H9 (cell line): ENCODE measurements at regions not wholly inside any gene's neighbourhood (a gene's known extent, or its start where the extent isn't known, plus 50 kb on each side); places are given as distances from the start of the nearest gene placed in this dataset.

ENCODE experiments used
- DNase-seq: peaks from one replicate; pipeline ENCODE4 v3.0.0-alpha.2; 2017
- H2AFZ ChIP-seq: one replicate; pipeline ENCODE4 v1.6.1; 2013; ENCODE audit warnings: mild to moderate bottlenecking, low read length, control low read depth, moderate library complexity
- H2AK5ac ChIP-seq: 2 replicates; pipeline ENCODE4 v1.6.1; 2013; ENCODE audit warnings: low read length, control low read depth, mixed read lengths; ENCODE audit not compliant: insufficient read length
- H2BK120ac ChIP-seq: one replicate; pipeline ENCODE4 v1.6.1; 2013; ENCODE audit warnings: low read depth, mild to moderate bottlenecking, low read length, control low read depth, inconsistent platforms; ENCODE audit not compliant: poor library complexity, severe bottlenecking
- H2BK12ac ChIP-seq: 2 replicates; pipeline ENCODE4 v1.6.1; 2013; ENCODE audit warnings: low read length, control low read depth, mixed read lengths, low read depth; ENCODE audit not compliant: insufficient read length
- H2BK15ac ChIP-seq: 2 replicates; pipeline ENCODE4 v1.6.1; 2013; ENCODE audit warnings: low read depth, low read length, control low read depth
- H2BK20ac ChIP-seq: one replicate; pipeline ENCODE4 v1.6.1; 2013; ENCODE audit warnings: low read depth, mild to moderate bottlenecking, low read length, control low read depth, inconsistent platforms; ENCODE audit not compliant: poor library complexity, severe bottlenecking
- H2BK5ac ChIP-seq: 2 replicates; pipeline ENCODE4 v1.6.1; 2013; ENCODE audit warnings: low read length, control low read depth, mixed read lengths; ENCODE audit not compliant: insufficient read length
- H3K14ac ChIP-seq: 2 replicates; pipeline ENCODE4 v1.6.1; 2013; ENCODE audit warnings: low read length, control low read depth; ENCODE audit not compliant: insufficient read depth
- H3K18ac ChIP-seq: 2 replicates; pipeline ENCODE4 v1.6.1; 2013; ENCODE audit warnings: low read depth, mild to moderate bottlenecking, mixed read lengths, low read length, control low read depth; ENCODE audit not compliant: insufficient read length
- H3K23ac ChIP-seq: 2 replicates; pipeline ENCODE4 v1.6.1; 2013; ENCODE audit warnings: low read length, control low read depth, mixed read lengths, low read depth; ENCODE audit not compliant: insufficient read length
- H3K23me2 ChIP-seq: 2 replicates; pipeline ENCODE4 v1.6.1; 2013; ENCODE audit warnings: low read depth, mild to moderate bottlenecking, mixed read lengths, low read length, control low read depth; ENCODE audit not compliant: insufficient read length, poor library complexity, severe bottlenecking
- H3K27ac ChIP-seq: 2 replicates; pipeline ENCODE4 v1.5.1; 2013; ENCODE audit warnings: low read length, control low read depth, mixed read lengths, low read depth; ENCODE audit not compliant: insufficient read length
- H3K27me3 ChIP-seq: 2 replicates; pipeline ENCODE4 v1.6.1; 2013; ENCODE audit warnings: low read length, control low read depth, inconsistent platforms; ENCODE audit not compliant: insufficient read depth
- H3K4ac ChIP-seq: 2 replicates; pipeline ENCODE4 v1.6.1; 2013; ENCODE audit warnings: low read depth, mild to moderate bottlenecking, control low read depth, inconsistent platforms, low read length, moderate library complexity
- H3K4me1 ChIP-seq: 2 replicates; pipeline ENCODE4 v1.6.1; 2013; ENCODE audit warnings: low read length, control low read depth, inconsistent platforms; ENCODE audit not compliant: insufficient read depth
- H3K4me2 ChIP-seq: 2 replicates; pipeline ENCODE4 v1.6.1; 2013; ENCODE audit warnings: low read length, control low read depth, mixed read lengths; ENCODE audit not compliant: insufficient read length, insufficient read depth
- H3K56ac ChIP-seq: 2 replicates; pipeline ENCODE4 v1.6.1; 2013; ENCODE audit warnings: low read depth, mild to moderate bottlenecking, mixed read lengths, low read length, control low read depth; ENCODE audit not compliant: insufficient read length
- H3K79me1 ChIP-seq: 2 replicates; pipeline ENCODE4 v1.6.1; 2013; ENCODE audit warnings: low read depth, mild to moderate bottlenecking, moderate library complexity, low read length, control low read depth, inconsistent platforms; ENCODE audit not compliant: insufficient read depth, poor library complexity, severe bottlenecking
- H3K79me2 ChIP-seq: 2 replicates; pipeline ENCODE4 v1.6.1; 2013; ENCODE audit warnings: low read length, control low read depth, inconsistent platforms; ENCODE audit not compliant: insufficient read depth
- H3K9ac ChIP-seq: 2 replicates; pipeline ENCODE4 v1.6.1; 2013; ENCODE audit warnings: low read length, control low read depth, mixed read lengths; ENCODE audit not compliant: insufficient read length; ENCODE audit errors: extremely low read depth
- H3K9me3 ChIP-seq: one replicate; pipeline ENCODE4 v1.6.1; 2013; ENCODE audit warnings: low read depth, low read length, inconsistent platforms; ENCODE audit not compliant: control insufficient read depth
- H3T11ph ChIP-seq: one replicate; pipeline ENCODE4 v1.6.1; 2013; ENCODE audit warnings: mild to moderate bottlenecking, low read length, control low read depth, inconsistent platforms
- H4K20me1 ChIP-seq: one replicate; pipeline ENCODE4 v1.6.1; 2013; ENCODE audit not compliant: control insufficient read depth, insufficient read length, insufficient read depth
- H4K5ac ChIP-seq: 2 replicates; pipeline ENCODE4 v1.6.1; 2013; ENCODE audit warnings: low read depth, mild to moderate bottlenecking, mixed read lengths, low read length, control low read depth; ENCODE audit not compliant: insufficient read length
- H4K8ac ChIP-seq: replicated peaks from 2 replicates; pipeline ENCODE4 v1.6.1; 2013; ENCODE audit warnings: low read length, control low read depth, mixed read lengths, low read depth; ENCODE audit not compliant: insufficient read length
- H4K91ac ChIP-seq: 2 replicates; pipeline ENCODE4 v1.6.1; 2013; ENCODE audit warnings: low read depth, mild to moderate bottlenecking, moderate library complexity, mixed read lengths, low read length, control low read depth; ENCODE audit not compliant: insufficient read length
- H3K27ac Mint-ChIP-seq, 3 experiments: 2 replicates in 2 of 3; 3 replicates in 1 of 3; pipeline ENCODE4 v1.8.0; 2020 to 2021; ENCODE audit warnings: mixed read lengths in 3 of 3, mild to moderate bottlenecking in 1 of 3, moderate library complexity in 1 of 3
- H3K27me3 Mint-ChIP-seq: 2 replicates; pipeline ENCODE4 v1.8.0; 2021; ENCODE audit warnings: low read depth, mild to moderate bottlenecking, moderate library complexity, mixed read lengths
- H3K36me3 Mint-ChIP-seq, 3 experiments: 2 replicates in 2 of 3; 3 replicates in 1 of 3; pipeline ENCODE4 v1.8.0; 2020 to 2021; ENCODE audit warnings: low read depth in 3 of 3, mixed read lengths in 3 of 3; ENCODE audit not compliant: insufficient read depth in 1 of 3
- H3K4me1 Mint-ChIP-seq, 2 experiments: 2 replicates each; pipeline ENCODE4 v1.8.0; 2020; ENCODE audit warnings: mixed read lengths in 2 of 2
- H3K4me3 Mint-ChIP-seq, 2 experiments: 2 replicates in 1 of 2; 3 replicates in 1 of 2; pipeline ENCODE4 v1.8.0; 2020 to 2021; ENCODE audit warnings: mild to moderate bottlenecking in 2 of 2, mixed read lengths in 2 of 2, moderate library complexity in 1 of 2
- H3K9me3 Mint-ChIP-seq, 2 experiments: 2 replicates in 1 of 2; 3 replicates in 1 of 2; pipeline ENCODE4 v1.8.0; 2020; ENCODE audit warnings: mild to moderate bottlenecking in 2 of 2, mixed read lengths in 2 of 2, moderate library complexity in 1 of 2
- WGBS: extraction: QIAGEN DNeasy Blood & Tissue Kit; methylation state at CpG from one replicate; pipeline ENCODE4 v1.1.7; 2013; ENCODE audit warnings: missing lambda C conversion rate, low lambda C conversion rate, mixed read lengths; ENCODE audit not compliant: insufficient read length; ENCODE audit errors: extremely low coverage; 5-methylcytosine and 5-hydroxymethylcytosine counted together
- TF ChIP-seq, protein P1 (sequence below): fragments of 200-600 bp; sonication (generic); conservative IDR thresholded peaks from 3 replicates; pipeline ENCODE4 v1.8.0; 2021; ENCODE audit warnings: antibody characterized with exemption, mild to moderate bottlenecking

DNA sequence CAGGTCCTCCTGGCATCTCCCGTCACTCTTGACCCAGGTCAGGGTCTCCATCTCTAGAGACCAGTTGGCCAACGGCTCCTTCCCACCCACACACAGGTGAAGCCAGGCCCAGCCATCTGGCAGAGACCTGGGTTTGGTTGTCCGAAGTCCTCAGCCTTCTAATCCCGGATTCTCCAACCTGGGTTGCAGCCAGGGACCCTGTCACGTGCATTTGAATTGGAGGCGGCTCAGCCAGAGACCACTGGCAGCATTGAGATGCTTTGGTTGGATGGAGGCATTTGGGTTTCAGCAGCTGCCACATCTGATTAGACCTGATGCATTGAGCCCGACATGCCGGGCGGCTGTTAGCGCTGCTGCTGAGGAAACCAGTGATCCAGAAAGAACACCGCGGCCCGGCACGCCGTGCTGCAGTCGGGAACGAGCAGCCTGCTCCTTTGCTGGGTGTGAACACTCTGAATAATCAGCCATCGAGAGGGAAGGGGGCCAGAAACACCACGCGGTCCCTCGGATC is 163.2 kb downstream of the BRD1 start:
- Histone ChIP-seq H2BK12ac (no peak overlapping the region), H3K27me3 (no peaks in the 10 kb centered on the region; the same call in 1 of the 2 replicates), H4K5ac (no peak overlapping the region), H4K20me1 (no peaks in the 10 kb centered on the region), H2BK20ac (no peak overlapping the region), H3K56ac (no peak overlapping the region), H3K4me1 (no peaks in the 10 kb centered on the region), H3K23me2 (peaks cover 3% of the 10 kb centered on the region), H3K27ac (no peak overlapping the region), H3K4ac (no peak overlapping the region), H3T11ph (no peak overlapping the region), H3K4me2 (no peak overlapping the region), H2BK15ac (no peak overlapping the region), H3K23ac (no peak overlapping the region), H4K91ac (no peak overlapping the region), H3K14ac (no peak overlapping the region; the same call in 1 of the 2 replicates), H3K9ac (no peak overlapping the region), H3K79me2 (no peaks in the 10 kb centered on the region), H2AK5ac (no peak overlapping the region), H3K9me3 (no peaks in the 10 kb centered on the region), H2AFZ (no peak overlapping the region), H2BK120ac (no peak overlapping the region), H2BK5ac (no peak overlapping the region), H3K18ac (no peak overlapping the region), H4K8ac (no peak overlapping the region), H3K79me1 (no peaks in the 10 kb centered on the region)
- Mint-ChIP-seq H3K9me3 (peaks cover 0 to 4% of the 10 kb centered on the region in 2 experiments; a peak in 3 of 5 replicates), H3K4me1 (peaks cover 2 to 7% of the 10 kb centered on the region in 2 experiments; a peak in 2 of 4 replicates), H3K4me3 (no peak overlapping the region), H3K27ac (no peak overlapping the region), H3K27me3 (peaks cover 25% of the 10 kb centered on the region), H3K36me3 (no peaks in the 10 kb centered on the region; a peak in 1 of 7 replicates)
- WGBS, result no CpG with 5 or more reads among the region's 21 CpGs
- peak; percentile 21 for DNase-seq
- TF ChIP-seq, protein P1, sequence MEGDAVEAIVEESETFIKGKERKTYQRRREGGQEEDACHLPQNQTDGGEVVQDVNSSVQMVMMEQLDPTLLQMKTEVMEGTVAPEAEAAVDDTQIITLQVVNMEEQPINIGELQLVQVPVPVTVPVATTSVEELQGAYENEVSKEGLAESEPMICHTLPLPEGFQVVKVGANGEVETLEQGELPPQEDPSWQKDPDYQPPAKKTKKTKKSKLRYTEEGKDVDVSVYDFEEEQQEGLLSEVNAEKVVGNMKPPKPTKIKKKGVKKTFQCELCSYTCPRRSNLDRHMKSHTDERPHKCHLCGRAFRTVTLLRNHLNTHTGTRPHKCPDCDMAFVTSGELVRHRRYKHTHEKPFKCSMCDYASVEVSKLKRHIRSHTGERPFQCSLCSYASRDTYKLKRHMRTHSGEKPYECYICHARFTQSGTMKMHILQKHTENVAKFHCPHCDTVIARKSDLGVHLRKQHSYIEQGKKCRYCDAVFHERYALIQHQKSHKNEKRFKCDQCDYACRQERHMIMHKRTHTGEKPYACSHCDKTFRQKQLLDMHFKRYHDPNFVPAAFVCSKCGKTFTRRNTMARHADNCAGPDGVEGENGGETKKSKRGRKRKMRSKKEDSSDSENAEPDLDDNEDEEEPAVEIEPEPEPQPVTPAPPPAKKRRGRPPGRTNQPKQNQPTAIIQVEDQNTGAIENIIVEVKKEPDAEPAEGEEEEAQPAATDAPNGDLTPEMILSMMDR, result no peak
